ENCODE measurements at regions not wholly inside any gene's neighbourhood (a gene's known extent, or its start where the extent isn't known, plus 50 kb on each side); places are given as distances from the start of the nearest gene placed in this dataset.

DNA sequence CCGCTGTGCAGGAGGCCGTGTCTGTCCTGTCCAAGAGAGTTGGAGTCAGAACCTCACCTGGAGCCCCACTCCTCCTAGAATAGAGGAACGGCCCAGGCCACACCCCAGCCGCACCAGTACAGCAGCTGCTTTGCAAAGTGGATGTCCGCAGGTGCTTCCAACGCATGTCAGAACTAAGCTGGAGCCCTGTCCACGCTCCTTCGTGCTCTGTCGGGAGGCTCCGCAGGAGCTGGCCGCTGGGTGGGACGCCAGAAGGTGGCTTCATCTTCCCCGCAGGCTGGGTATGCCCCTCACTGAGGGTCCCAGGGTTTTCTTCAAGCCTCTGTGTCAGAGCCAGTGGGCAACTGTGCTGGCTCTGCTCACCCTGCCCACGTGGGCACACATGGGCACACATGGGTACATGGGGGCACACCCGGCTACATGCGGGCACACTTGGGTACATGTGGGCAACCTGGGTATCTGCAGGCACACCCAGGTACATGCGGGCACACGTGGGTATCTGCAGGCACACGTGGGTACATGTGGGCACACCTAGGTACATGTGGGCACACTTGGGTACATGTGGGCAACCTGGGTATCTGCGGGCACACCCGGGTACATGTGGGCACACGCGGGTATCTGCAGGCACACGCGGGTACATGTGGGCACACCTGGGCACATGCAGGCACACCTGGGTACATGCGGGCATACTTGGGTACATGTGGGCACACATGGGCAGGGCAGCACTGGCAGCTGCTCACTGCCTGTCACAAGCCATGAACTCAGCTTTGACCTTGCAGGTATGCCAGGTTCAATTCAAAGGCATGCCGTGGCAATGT lies 67.1 kb upstream of the CTDP1 start:
- no peak for FAIRE-seq
- peaks cover 5% of the 10 kb centered on the region for H3K4me1 Mint-ChIP-seq (ENCODE audit: low read depth, unreplicated experiment)

DNA sequence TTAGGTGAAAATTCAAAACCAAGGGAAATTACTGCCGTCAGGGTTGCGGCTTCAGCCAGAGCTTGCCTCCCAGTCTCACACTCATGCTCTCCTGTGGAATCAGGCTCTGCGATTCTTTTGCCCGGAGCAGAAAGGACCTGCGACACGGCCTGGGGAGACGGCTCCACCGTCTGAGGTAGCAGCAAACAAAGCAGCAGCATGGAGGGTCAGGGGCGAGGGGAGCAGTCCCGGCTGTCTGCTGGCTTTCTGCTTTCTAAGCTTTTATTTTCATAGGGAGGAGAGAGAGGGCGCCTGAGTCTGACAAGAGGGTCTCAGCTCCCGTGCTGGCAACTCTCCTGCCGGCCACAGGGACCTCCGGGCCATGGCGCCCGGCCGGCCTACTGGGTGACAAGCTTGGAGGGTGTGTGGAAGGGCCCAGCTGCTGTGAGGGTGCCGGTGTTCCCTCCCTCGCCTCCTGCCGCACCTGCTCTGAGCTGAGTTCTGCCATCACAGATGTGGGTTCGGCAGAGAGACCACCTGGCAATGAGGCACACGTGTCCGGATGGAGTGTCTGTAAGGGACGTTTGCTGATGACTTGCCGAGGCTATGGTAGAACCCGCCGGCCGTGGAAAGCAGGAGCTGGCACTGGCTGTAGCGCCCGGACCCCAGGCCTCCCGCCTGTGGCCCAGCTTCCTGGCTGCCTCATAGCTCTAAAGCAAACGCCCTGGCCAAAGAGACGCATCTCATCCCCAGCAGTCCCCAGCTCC lies 66.2 kb upstream of the CTDP1 start:
- Histone ChIP-seq H3K79me2 (ENCODE audit: insufficient read depth, low read length) (no peaks in the 10 kb centered on the region), H3K36me3 (ENCODE audit: insufficient read depth, low read length) (no peaks in the 10 kb centered on the region), H4K20me1 (ENCODE audit: insufficient read depth, low read length) (no peaks in the 10 kb centered on the region), H3K4me1 (ENCODE audit: insufficient read depth, low read length) (peaks cover 13% of the 10 kb centered on the region), H3K9me3 (ENCODE audit: insufficient read depth, low read depth, low read length) (no peaks in the 10 kb centered on the region), H3K27ac (ENCODE audit: low read depth, low read length) (no peak overlapping the region), H3K27me3 (ENCODE audit: insufficient read depth, low read length) (no peaks in the 10 kb centered on the region), H2AFZ (ENCODE audit: low read depth, low read length) (no peak overlapping the region), H3K4me3 (ENCODE audit: insufficient read depth, low read depth, low read length) (no peak overlapping the region), H3K4me2 (ENCODE audit: low read length) (no peak overlapping the region), H3K9ac (ENCODE audit: low read length) (no peak overlapping the region)
- DNase-seq (ENCODE audit: low read depth) (no peak), FAIRE-seq (no peak)
- H3K4me3 Mint-ChIP-seq (ENCODE audit: unreplicated experiment) = no peak overlapping the region
- no peaks in the 10 kb centered on the region for H3K9me3 Mint-ChIP-seq (ENCODE audit: unreplicated experiment)
- H3K27ac Mint-ChIP-seq (ENCODE audit: unreplicated experiment) = no peak overlapping the region
- TF ChIP-seq EZH2 (IDR thresholded peaks at IDR 0.05; ENCODE audit: insufficient read depth, low read length) = no peak
- TF ChIP-seq, protein P1, sequence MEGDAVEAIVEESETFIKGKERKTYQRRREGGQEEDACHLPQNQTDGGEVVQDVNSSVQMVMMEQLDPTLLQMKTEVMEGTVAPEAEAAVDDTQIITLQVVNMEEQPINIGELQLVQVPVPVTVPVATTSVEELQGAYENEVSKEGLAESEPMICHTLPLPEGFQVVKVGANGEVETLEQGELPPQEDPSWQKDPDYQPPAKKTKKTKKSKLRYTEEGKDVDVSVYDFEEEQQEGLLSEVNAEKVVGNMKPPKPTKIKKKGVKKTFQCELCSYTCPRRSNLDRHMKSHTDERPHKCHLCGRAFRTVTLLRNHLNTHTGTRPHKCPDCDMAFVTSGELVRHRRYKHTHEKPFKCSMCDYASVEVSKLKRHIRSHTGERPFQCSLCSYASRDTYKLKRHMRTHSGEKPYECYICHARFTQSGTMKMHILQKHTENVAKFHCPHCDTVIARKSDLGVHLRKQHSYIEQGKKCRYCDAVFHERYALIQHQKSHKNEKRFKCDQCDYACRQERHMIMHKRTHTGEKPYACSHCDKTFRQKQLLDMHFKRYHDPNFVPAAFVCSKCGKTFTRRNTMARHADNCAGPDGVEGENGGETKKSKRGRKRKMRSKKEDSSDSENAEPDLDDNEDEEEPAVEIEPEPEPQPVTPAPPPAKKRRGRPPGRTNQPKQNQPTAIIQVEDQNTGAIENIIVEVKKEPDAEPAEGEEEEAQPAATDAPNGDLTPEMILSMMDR (IDR thresholded peaks at IDR 0.05; ENCODE audit: insufficient read depth, low read depth, low read length) = no peak
- H3K4me1 Mint-ChIP-seq (ENCODE audit: low read depth, unreplicated experiment) = peaks cover 5% of the 10 kb centered on the region
- H3K36me3 Mint-ChIP-seq (ENCODE audit: low read depth, unreplicated experiment) = no peaks in the 10 kb centered on the region
- peaks cover 13% of the 10 kb centered on the region for H3K27me3 Mint-ChIP-seq (ENCODE audit: low read depth, unreplicated experiment)

More for the DNA sequence above, 67.1 kb upstream of the CTDP1 start:
- H3K9me3 ChIP-seq (ENCODE audit: insufficient read depth, low read depth, low read length) = no peaks in the 10 kb centered on the region
- no peak for DNase-seq (ENCODE audit: low read depth)
- H3K4me2 ChIP-seq (ENCODE audit: low read length) = no peak overlapping the region
- H3K36me3 ChIP-seq (ENCODE audit: insufficient read depth, low read length) = no peaks in the 10 kb centered on the region
- H2AFZ ChIP-seq (ENCODE audit: low read depth, low read length) = no peak overlapping the region
- H3K27me3 ChIP-seq (ENCODE audit: insufficient read depth, low read length) = peaks cover 4% of the 10 kb centered on the region
- Mint-ChIP-seq H3K27me3 (ENCODE audit: low read depth, unreplicated experiment) (peaks cover 19% of the 10 kb centered on the region), H3K27ac (ENCODE audit: unreplicated experiment) (no peak overlapping the region), H3K9me3 (ENCODE audit: unreplicated experiment) (no peaks in the 10 kb centered on the region), H3K36me3 (ENCODE audit: low read depth, unreplicated experiment) (no peaks in the 10 kb centered on the region), H3K4me3 (ENCODE audit: unreplicated experiment) (no peak overlapping the region)
- H3K4me3 ChIP-seq (ENCODE audit: insufficient read depth, low read depth, low read length) = no peak overlapping the region
- H3K79me2 ChIP-seq (ENCODE audit: insufficient read depth, low read length) = no peaks in the 10 kb centered on the region
- H4K20me1 ChIP-seq (ENCODE audit: insufficient read depth, low read length) = no peaks in the 10 kb centered on the region
- H3K4me1 ChIP-seq (ENCODE audit: insufficient read depth, low read length) = peaks cover 13% of the 10 kb centered on the region
- no peak overlapping the region for H3K27ac ChIP-seq (ENCODE audit: low read depth, low read length)
- TF ChIP-seq, protein P1 (IDR thresholded peaks at IDR 0.05; ENCODE audit: insufficient read depth, low read depth, low read length) = no peak
- TF ChIP-seq EZH2 (IDR thresholded peaks at IDR 0.05; ENCODE audit: insufficient read depth, low read length) = no peak
- H3K9ac ChIP-seq (ENCODE audit: low read length) = no peak overlapping the region

All from astrocyte (in vitro differentiated cells and primary cell).